ENCODE measurements at regions not wholly inside any gene's neighbourhood (a gene's known extent, or its start where the extent isn't known, plus 50 kb on each side); places are given as distances from the start of the nearest gene placed in this dataset.

- Histone ChIP-seq H3K4me2 (ENCODE audit: insufficient read depth, low read length) (no peak overlapping the region), H3K9me1 (replicated peaks; ENCODE audit: control insufficient read depth, extremely low read depth, insufficient read depth, low read length) (no peaks in the 10 kb centered on the region), H3K9me3 (replicated peaks; ENCODE audit: control insufficient read depth, insufficient read depth, low read length) (peaks cover 3% of the 10 kb centered on the region), H3K4me1 (ENCODE audit: control insufficient read depth, extremely low read depth, insufficient read depth, low read length) (no peaks in the 10 kb centered on the region), H4K20me1 (replicated peaks; ENCODE audit: control insufficient read depth, extremely low read depth, insufficient read depth, low read length) (no peaks in the 10 kb centered on the region), H3K36me3 (ENCODE audit: control insufficient read depth in 2 of 2, extremely low read depth in 1 of 2, insufficient read depth in 2 of 2, low read length in 2 of 2) (no peaks in the 10 kb centered on the region), H3K4me3 (replicated peaks in 1 of 3; ENCODE audit: insufficient read depth in 1 of 3, low read depth in 1 of 3, low read length in 3 of 3) (no peak overlapping the region), H3K9ac (replicated peaks; ENCODE audit: extremely low read depth, insufficient read depth, low read length) (no peak overlapping the region), H3K27me3 (ENCODE audit: control insufficient read depth in 2 of 2, insufficient read depth in 2 of 2, low read length in 2 of 2) (no peaks in the 10 kb centered on the region), H3K79me2 (ENCODE audit: control insufficient read depth, insufficient read depth, low read length) (no peaks in the 10 kb centered on the region), H2AFZ (ENCODE audit: low read depth, low read length) (no peak overlapping the region), H3K27ac (ENCODE audit: insufficient read depth, low read depth, low read length) (no peak overlapping the region)
- intact Hi-C loops (cut with micrococcal nuclease): no loop called here
- TF ChIP-seq FOS (IDR thresholded peaks at IDR 0.05; ENCODE audit: borderline replicate concordance, insufficient read depth, low read length) (no peak), CTCF (IDR thresholded peaks at IDR 0.05; ENCODE audit: extremely low read depth in 1 of 2, insufficient read depth in 1 of 2, low read depth in 1 of 2, low read length in 2 of 2) (no peak), POLR2AphosphoS5 (IDR thresholded peaks at IDR 0.05; ENCODE audit: insufficient read depth, low read depth, low read length) (no peak), GATA2 (IDR thresholded peaks at IDR 0.05; ENCODE audit: insufficient read depth, insufficient read length, low read depth, low read length) (no peak), MYC (IDR thresholded peaks at IDR 0.05; ENCODE audit: low read depth, low read length) (no peak), POLR2A (IDR thresholded peaks at IDR 0.05; ENCODE audit: low read depth, low read length) (no peak)
- FAIRE-seq: no peak
- CTCF ChIA-PET: no interaction called here
- POLR2A ChIA-PET: no interaction called here
- no TSS peak for BruUV-seq (replicated peaks)
- DNase-seq (ENCODE audit: low read depth, low spot score): no peak
- dilution Hi-C loops (cut with MboI; ENCODE audit: extremely low pct_ligation_motif_present, low sequenced_read_pairs): no loop called here
Measured at GRCh38 chr1:106515375-106515774, 541.1 kb upstream of the PRMT6 start.

- H3K27ac ChIP-seq (ENCODE audit: insufficient read depth, low read depth, low read length): no peak overlapping the region
- no peak overlapping the region for H3K4me3 ChIP-seq (replicated peaks in 1 of 3; ENCODE audit: insufficient read depth in 1 of 3, low read depth in 1 of 3, low read length in 3 of 3)
- H3K36me3 ChIP-seq (ENCODE audit: control insufficient read depth in 2 of 2, extremely low read depth in 1 of 2, insufficient read depth in 2 of 2, low read length in 2 of 2): no peaks in the 10 kb centered on the region
- dilution Hi-C loops (cut with MboI; ENCODE audit: extremely low pct_ligation_motif_present, low sequenced_read_pairs) (no loop called here), intact Hi-C loops (cut with micrococcal nuclease) (no loop called here)
- H3K9me1 ChIP-seq (replicated peaks; ENCODE audit: control insufficient read depth, extremely low read depth, insufficient read depth, low read length): no peaks in the 10 kb centered on the region
- H3K4me2 ChIP-seq (ENCODE audit: insufficient read depth, low read length): no peak overlapping the region
- H3K9ac ChIP-seq (replicated peaks; ENCODE audit: extremely low read depth, insufficient read depth, low read length): no peak overlapping the region
- H2AFZ ChIP-seq (ENCODE audit: low read depth, low read length): no peak overlapping the region
- no peaks in the 10 kb centered on the region for H4K20me1 ChIP-seq (replicated peaks; ENCODE audit: control insufficient read depth, extremely low read depth, insufficient read depth, low read length)
- FAIRE-seq: no peak
- no peaks in the 10 kb centered on the region for H3K79me2 ChIP-seq (ENCODE audit: control insufficient read depth, insufficient read depth, low read length)
- no TSS peak for BruUV-seq (replicated peaks)
- TF ChIP-seq POLR2AphosphoS5 (IDR thresholded peaks at IDR 0.05; ENCODE audit: insufficient read depth, low read depth, low read length): no peak
- no peak for TF ChIP-seq CTCF (IDR thresholded peaks at IDR 0.05; ENCODE audit: extremely low read depth in 1 of 2, insufficient read depth in 1 of 2, low read depth in 1 of 2, low read length in 2 of 2)
- no peak for TF ChIP-seq GATA2 (IDR thresholded peaks at IDR 0.05; ENCODE audit: insufficient read depth, insufficient read length, low read depth, low read length)
- TF ChIP-seq JUN (IDR thresholded peaks at IDR 0.05; ENCODE audit: borderline replicate concordance, insufficient read depth, insufficient read length, low read depth): no peak
- no peak for TF ChIP-seq POLR2A (IDR thresholded peaks at IDR 0.05; ENCODE audit: low read depth, low read length)
- no peak for TF ChIP-seq FOS (IDR thresholded peaks at IDR 0.05; ENCODE audit: borderline replicate concordance, insufficient read depth, low read length)
- TF ChIP-seq MAX (IDR thresholded peaks at IDR 0.05; ENCODE audit: insufficient read depth, insufficient read length): no peak
- TF ChIP-seq MYC (IDR thresholded peaks at IDR 0.05; ENCODE audit: low read depth, low read length): no peak
- TF ChIP-seq EZH2 (IDR thresholded peaks at IDR 0.05; ENCODE audit: borderline replicate concordance, low read depth, low read length, severe bottlenecking): no peak
- no peak for DNase-seq (ENCODE audit: low read depth, low spot score)
- no peaks in the 10 kb centered on the region for H3K4me1 ChIP-seq (ENCODE audit: control insufficient read depth, extremely low read depth, insufficient read depth, low read length)
- H3K9me3 ChIP-seq (replicated peaks; ENCODE audit: control insufficient read depth, insufficient read depth, low read length): peaks cover 3% of the 10 kb centered on the region
- no peaks in the 10 kb centered on the region for H3K27me3 ChIP-seq (ENCODE audit: control insufficient read depth in 2 of 2, insufficient read depth in 2 of 2, low read length in 2 of 2)
- POLR2A ChIA-PET: no interaction called here
- CTCF ChIA-PET: no interaction called here
Measured at GRCh38 chr1:106517224-106517623, 539.2 kb upstream of the PRMT6 start.

All from endothelial cell of umbilical vein (primary cell).